ENCODE measurements at regions not wholly inside any gene's neighbourhood (a gene's known extent, or its start where the extent isn't known, plus 50 kb on each side); places are given as distances from the start of the nearest gene placed in this dataset.

GRCh38 chr3:106337116-106337515 lies 468.3 kb upstream of the CBLB start:
- DNase-seq (ENCODE audit: low spot score), result no peak
- no peak overlapping the region for H3K9ac ChIP-seq (ENCODE audit: low read depth in 1 of 2, low read length in 2 of 2)
- no peaks in the 10 kb centered on the region for H3K36me3 ChIP-seq (ENCODE audit: control insufficient read depth in 4 of 4, insufficient read depth in 3 of 4, low read depth in 1 of 4, low read length in 3 of 4)
- no peak overlapping the region for H3K4me3 ChIP-seq (ENCODE audit: low read depth in 1 of 3, low read length in 3 of 3)
- no peak overlapping the region for H3K27ac ChIP-seq (ENCODE audit: low read depth in 1 of 2, low read length in 2 of 2)
- TF ChIP-seq FOXA1 (IDR thresholded peaks at IDR 0.05), result no peak
- TF ChIP-seq GABPA (IDR thresholded peaks at IDR 0.05 in 1 of 2, conservative IDR thresholded peaks at IDR 0.05 in 1 of 2), result no peak
- TF ChIP-seq MAX (IDR thresholded peaks at IDR 0.05), result no peak
- no peak for TF ChIP-seq JUND (IDR thresholded peaks at IDR 0.05)
- no peak for TF ChIP-seq CTCF (IDR thresholded peaks at IDR 0.05; ENCODE audit: low read depth, low read length, missing input control)
- TF ChIP-seq RXRA (IDR thresholded peaks at IDR 0.05), result no peak
- no peak for TF ChIP-seq TAF1 (conservative IDR thresholded peaks at IDR 0.05)
- TF ChIP-seq FOXA2 (IDR thresholded peaks at IDR 0.05), result no peak
- TF ChIP-seq RAD21 (IDR thresholded peaks at IDR 0.05), result no peak
- TF ChIP-seq YY1 (IDR thresholded peaks at IDR 0.05), result no peak
- no peaks in the 10 kb centered on the region for H3K27me3 ChIP-seq (ENCODE audit: control insufficient read depth in 4 of 4, insufficient read depth in 4 of 4, low read length in 3 of 4)
- 63% methylated on average over 1 of the region's 1 CpG for WGBS
- no peaks in the 10 kb centered on the region for H3K4me1 ChIP-seq (ENCODE audit: control insufficient read depth in 4 of 4, insufficient read depth in 4 of 4, low read length in 3 of 4)
- no peaks in the 10 kb centered on the region for H3K9me3 ChIP-seq (ENCODE audit: control insufficient read depth in 4 of 4, low read length in 3 of 4)

- H3K36me3 ChIP-seq (ENCODE audit: control insufficient read depth in 4 of 4, insufficient read depth in 3 of 4, low read depth in 1 of 4, low read length in 3 of 4), result no peaks in the 10 kb centered on the region
- WGBS, result 84% methylated on average over 5 of the region's 5 CpGs
- H3K9ac ChIP-seq (ENCODE audit: low read depth in 1 of 2, low read length in 2 of 2), result no peak overlapping the region
- no peaks in the 10 kb centered on the region for H3K4me1 ChIP-seq (ENCODE audit: control insufficient read depth in 4 of 4, insufficient read depth in 4 of 4, low read length in 3 of 4)
- no peak overlapping the region for H3K27ac ChIP-seq (ENCODE audit: low read depth in 1 of 2, low read length in 2 of 2)
- no peak for DNase-seq (ENCODE audit: low spot score)
- H3K27me3 ChIP-seq (ENCODE audit: control insufficient read depth in 4 of 4, insufficient read depth in 4 of 4, low read length in 3 of 4), result no peaks in the 10 kb centered on the region
- H3K4me3 ChIP-seq (ENCODE audit: low read depth in 1 of 3, low read length in 3 of 3), result no peak overlapping the region
- H3K9me3 ChIP-seq (ENCODE audit: control insufficient read depth in 4 of 4, low read length in 3 of 4), result no peaks in the 10 kb centered on the region
- no peak for TF ChIP-seq TAF1 (conservative IDR thresholded peaks at IDR 0.05)
- no peak for TF ChIP-seq YY1 (IDR thresholded peaks at IDR 0.05)
- TF ChIP-seq NR2F2 (IDR thresholded peaks at IDR 0.05), result no peak
- TF ChIP-seq MAX (IDR thresholded peaks at IDR 0.05), result no peak
- TF ChIP-seq HNF4G (IDR thresholded peaks at IDR 0.05), result no peak
- no peak for TF ChIP-seq REST (IDR thresholded peaks at IDR 0.05)
- TF ChIP-seq RAD21 (IDR thresholded peaks at IDR 0.05), result no peak
- no peak for TF ChIP-seq EGR1 (IDR thresholded peaks at IDR 0.05; ENCODE audit: low read depth in 2 of 2)
- TF ChIP-seq GABPA (IDR thresholded peaks at IDR 0.05 in 1 of 2, conservative IDR thresholded peaks at IDR 0.05 in 1 of 2), result no peak
- TF ChIP-seq ZBTB33 (IDR thresholded peaks at IDR 0.05), result no peak
- TF ChIP-seq ATF3 (IDR thresholded peaks at IDR 0.05), result no peak
- TF ChIP-seq CTCF (IDR thresholded peaks at IDR 0.05; ENCODE audit: low read depth, low read length, missing input control), result no peak
- TF ChIP-seq JUND (IDR thresholded peaks at IDR 0.05), result no peak
- TF ChIP-seq RXRA (IDR thresholded peaks at IDR 0.05), result no peak
- no peak for TF ChIP-seq FOXA2 (IDR thresholded peaks at IDR 0.05)
- no peak for TF ChIP-seq SP1 (IDR thresholded peaks at IDR 0.05)
Measured at GRCh38 chr3:106338582-106339214, 469.9 kb upstream of the CBLB start.

Measured in liver (tissue), 8 donors.